WTC11 (cell line): ENCODE measurements at regions not wholly inside any gene's neighbourhood (a gene's known extent, or its start where the extent isn't known, plus 50 kb on each side); places are given as distances from the start of the nearest gene placed in this dataset.

Source experiments
- CTCF ChIP-seq: fragments of 200-600 bp; IDR thresholded peaks from 2 replicates; pipeline ENCODE4 v1.8.0; 2022; ENCODE audit warnings: antibody characterized with exemption
- FOXJ3 ChIP-seq: sonication (generic); formaldehyde crosslinking; IDR thresholded peaks from 2 replicates; pipeline ENCODE4 v1.9.0; 2021; ENCODE audit warnings: missing genetic modification reagents, mild to moderate bottlenecking, borderline replicate concordance
- JUN ChIP-seq: sonication (generic); formaldehyde crosslinking; IDR thresholded peaks from 2 replicates; pipeline ENCODE4 v1.8.0; 2023; ENCODE audit warnings: mild to moderate bottlenecking, missing genetic modification reagents
- PRDM15 ChIP-seq: sonication (generic); formaldehyde crosslinking; IDR thresholded peaks from 2 replicates; pipeline ENCODE4 v1.8.0; 2022; ENCODE audit warnings: missing genetic modification reagents
- SP1 ChIP-seq: sonication (generic); formaldehyde crosslinking; conservative IDR thresholded peaks from 2 replicates; pipeline ENCODE4 v1.8.1; 2022; ENCODE audit warnings: missing genetic modification reagents
- ZNF121 ChIP-seq: sonication (generic); formaldehyde crosslinking; IDR thresholded peaks from 2 replicates; pipeline ENCODE4 v1.8.0; 2023; ENCODE audit warnings: missing genetic modification reagents
- TF ChIP-seq, protein P1 (sequence below): sonication (generic); formaldehyde crosslinking; IDR thresholded peaks from 2 replicates; pipeline ENCODE4 v1.8.1; 2023; ENCODE audit warnings: mild to moderate bottlenecking, missing genetic modification reagents, moderate library complexity
- TF ChIP-seq, protein P2 (sequence below): sonication (generic); formaldehyde crosslinking; IDR thresholded peaks from 2 replicates; pipeline ENCODE4 v1.8.1; 2023; ENCODE audit warnings: mild to moderate bottlenecking, moderate library complexity, missing genetic modification reagents

DNA sequence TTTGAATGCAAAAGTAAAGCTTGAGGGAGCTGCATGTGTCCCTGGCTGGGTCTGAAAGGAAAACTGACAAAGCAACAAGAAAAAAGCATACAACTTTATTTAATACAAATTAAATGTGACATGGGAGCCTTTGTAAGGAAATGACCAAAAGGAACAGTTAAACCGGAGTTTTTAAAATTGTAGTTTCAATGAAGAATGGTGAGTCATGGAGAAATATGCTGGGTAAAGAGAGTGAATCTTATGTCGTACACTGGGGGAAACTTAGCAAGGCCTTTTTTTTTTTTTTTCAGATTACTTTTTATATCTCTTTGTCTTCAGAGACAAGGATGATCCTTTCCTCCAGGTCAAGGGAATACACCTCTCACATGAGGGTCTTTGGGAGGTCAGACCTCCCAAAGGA, 50.1 kb upstream of the FBXL17 start:
- TF ChIP-seq PRDM15 (CRISPR knock-in tag) (no peak), CTCF (no peak), ZNF121 (CRISPR knock-in tag) (no peak), JUN (CRISPR knock-in tag) (no peak), SP1 (CRISPR knock-in tag) (no peak), FOXJ3 (CRISPR knock-in tag) (no peak)
- TF ChIP-seq, protein P1, sequence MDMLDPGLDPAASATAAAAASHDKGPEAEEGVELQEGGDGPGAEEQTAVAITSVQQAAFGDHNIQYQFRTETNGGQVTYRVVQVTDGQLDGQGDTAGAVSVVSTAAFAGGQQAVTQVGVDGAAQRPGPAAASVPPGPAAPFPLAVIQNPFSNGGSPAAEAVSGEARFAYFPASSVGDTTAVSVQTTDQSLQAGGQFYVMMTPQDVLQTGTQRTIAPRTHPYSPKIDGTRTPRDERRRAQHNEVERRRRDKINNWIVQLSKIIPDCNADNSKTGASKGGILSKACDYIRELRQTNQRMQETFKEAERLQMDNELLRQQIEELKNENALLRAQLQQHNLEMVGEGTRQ, result no peak
- TF ChIP-seq, protein P2, sequence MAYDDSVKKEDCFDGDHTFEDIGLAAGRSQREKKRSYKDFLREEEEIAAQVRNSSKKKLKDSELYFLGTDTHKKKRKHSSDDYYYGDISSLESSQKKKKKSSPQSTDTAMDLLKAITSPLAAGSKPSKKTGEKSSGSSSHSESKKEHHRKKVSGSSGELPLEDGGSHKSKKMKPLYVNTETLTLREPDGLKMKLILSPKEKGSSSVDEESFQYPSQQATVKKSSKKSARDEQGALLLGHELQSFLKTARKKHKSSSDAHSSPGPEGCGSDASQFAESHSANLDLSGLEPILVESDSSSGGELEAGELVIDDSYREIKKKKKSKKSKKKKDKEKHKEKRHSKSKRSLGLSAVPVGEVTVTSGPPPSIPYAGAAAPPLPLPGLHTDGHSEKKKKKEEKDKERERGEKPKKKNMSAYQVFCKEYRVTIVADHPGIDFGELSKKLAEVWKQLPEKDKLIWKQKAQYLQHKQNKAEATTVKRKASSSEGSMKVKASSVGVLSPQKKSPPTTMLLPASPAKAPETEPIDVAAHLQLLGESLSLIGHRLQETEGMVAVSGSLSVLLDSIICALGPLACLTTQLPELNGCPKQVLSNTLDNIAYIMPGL (CRISPR knock-in tag), result no peak
